ENCODE measurements at regions not wholly inside any gene's neighbourhood (a gene's known extent, or its start where the extent isn't known, plus 50 kb on each side); places are given as distances from the start of the nearest gene placed in this dataset.
"Not testable (repeated sequence)": the region's sequence is repeated elsewhere in the genome, so short reads cannot be mapped to it uniquely, and the experiment has no call there.

- not testable (repeated sequence) for DNase-seq
Measured at GRCh38 chr6:58117162-58117561, 799.7 kb downstream of the PRIM2 start.

- not testable (repeated sequence) for DNase-seq
Measured at GRCh38 chr6:58121616-58122015, 804.2 kb downstream of the PRIM2 start.

- not testable (repeated sequence) for DNase-seq
Measured at GRCh38 chr6:58123770-58124169, 806.3 kb downstream of the PRIM2 start.

- DNase-seq = not testable (repeated sequence)
Measured at GRCh38 chr6:58128549-58128948, 811.1 kb downstream of the PRIM2 start.

- peak; percentile 4 for DNase-seq
Measured at GRCh38 chr6:58129098-58129497, 811.7 kb downstream of the PRIM2 start.

- not testable (repeated sequence) for DNase-seq
Measured at GRCh38 chr6:58139746-58140145, 822.3 kb downstream of the PRIM2 start.

GRCh38 chr6:58171025-58171424 is 853.6 kb downstream of the PRIM2 start:
- not testable (repeated sequence) for DNase-seq

GRCh38 chr6:58181557-58182065 is 864.2 kb downstream of the PRIM2 start:
- DNase-seq = not testable (repeated sequence)

GRCh38 chr6:58185300-58185699 is 867.9 kb downstream of the PRIM2 start:
- not testable (repeated sequence) for DNase-seq

- not testable (repeated sequence) for DNase-seq
Measured at GRCh38 chr6:58193209-58193608, 875.8 kb downstream of the PRIM2 start.

- DNase-seq = no peak
Measured at GRCh38 chr6:58198301-58198700, 880.9 kb downstream of the PRIM2 start.

GRCh38 chr6:58237124-58237523 is 919.7 kb downstream of the PRIM2 start:
- DNase-seq = not testable (repeated sequence)

- DNase-seq = not testable (repeated sequence)
Measured at GRCh38 chr6:58238421-58238820, 921.0 kb downstream of the PRIM2 start.

- not testable (repeated sequence) for DNase-seq
Measured at GRCh38 chr6:58257625-58258024, 940.2 kb downstream of the PRIM2 start.

- DNase-seq = no peak
Measured at GRCh38 chr6:58290177-58290576, 972.7 kb downstream of the PRIM2 start.

GRCh38 chr6:58291319-58291718 is 973.9 kb downstream of the PRIM2 start:
- DNase-seq = not testable (repeated sequence)

- DNase-seq = not testable (repeated sequence)
Measured at GRCh38 chr6:58307901-58308300, 990.5 kb downstream of the PRIM2 start.

- DNase-seq = not testable (repeated sequence)
Measured at GRCh38 chr6:58332108-58332507, 1014.7 kb downstream of the PRIM2 start.

- DNase-seq = not testable (repeated sequence)
Measured at GRCh38 chr6:58342287-58342686, 1024.9 kb downstream of the PRIM2 start.

- not testable (repeated sequence) for DNase-seq
Measured at GRCh38 chr6:58347534-58347933, 1030.1 kb downstream of the PRIM2 start.

- DNase-seq = not testable (repeated sequence)
Measured at GRCh38 chr6:58351619-58352018, 1034.2 kb downstream of the PRIM2 start.

- peak; percentile 6 for DNase-seq
Measured at GRCh38 chr6:58358452-58358851, 1041.0 kb downstream of the PRIM2 start.

- not testable (repeated sequence) for DNase-seq
Measured at GRCh38 chr6:58365856-58366255, 1048.4 kb downstream of the PRIM2 start.

GRCh38 chr6:58406659-58407058 is 1089.2 kb downstream of the PRIM2 start:
- not testable (repeated sequence) for DNase-seq

GRCh38 chr6:58419321-58419720 is 1101.9 kb downstream of the PRIM2 start:
- DNase-seq = no peak
